GM13977 (cell line): ENCODE measurements at regions not wholly inside any gene's neighbourhood (a gene's known extent, or its start where the extent isn't known, plus 50 kb on each side); places are given as distances from the start of the nearest gene placed in this dataset.

Experiments
- DNase-seq: peaks from one replicate; pipeline ENCODE4 v3.0.0; 2012; ENCODE audit warnings: low spot score
- in situ Hi-C: fragments of 300-500 bp; cut with MboI; formaldehyde crosslinking; loops from one replicate; pipeline ENCODE4 v1.12.0; 2022; ENCODE audit warnings: low sequenced_read_pairs, low pct_unique_long_range_greater_than_20kb, mixed read lengths, inconsistent platforms; ENCODE audit not compliant: unreplicated experiment
- TF ChIP-seq, protein P1 (sequence below): IDR thresholded peaks from 2 replicates; pipeline ENCODE4 v1.5.1; 2012; ENCODE audit warnings: mild to moderate bottlenecking, control low read depth; ENCODE audit not compliant: insufficient read depth; ENCODE audit errors: extremely low read depth, missing control alignments

DNA sequence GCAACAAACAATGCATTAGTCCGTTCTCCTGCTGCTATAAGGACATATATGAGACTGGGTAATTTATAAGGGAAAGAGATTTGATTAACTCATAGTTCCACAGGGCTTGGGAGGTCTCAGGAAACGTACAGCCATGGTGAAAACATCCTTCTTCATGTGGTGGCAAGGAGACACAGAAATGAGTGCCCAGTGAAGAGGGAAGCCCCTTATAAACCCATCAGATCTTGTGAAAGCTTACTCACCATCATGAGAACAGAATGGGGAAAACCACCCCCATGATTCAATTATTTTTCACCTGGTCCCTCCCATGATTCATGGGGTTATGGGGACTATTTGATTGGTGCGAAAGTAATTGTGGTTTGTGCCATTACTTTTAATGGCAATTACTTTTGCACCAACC, 655.8 kb upstream of the SEMA6A start:
- no peak for DNase-seq
- TF ChIP-seq, protein P1, sequence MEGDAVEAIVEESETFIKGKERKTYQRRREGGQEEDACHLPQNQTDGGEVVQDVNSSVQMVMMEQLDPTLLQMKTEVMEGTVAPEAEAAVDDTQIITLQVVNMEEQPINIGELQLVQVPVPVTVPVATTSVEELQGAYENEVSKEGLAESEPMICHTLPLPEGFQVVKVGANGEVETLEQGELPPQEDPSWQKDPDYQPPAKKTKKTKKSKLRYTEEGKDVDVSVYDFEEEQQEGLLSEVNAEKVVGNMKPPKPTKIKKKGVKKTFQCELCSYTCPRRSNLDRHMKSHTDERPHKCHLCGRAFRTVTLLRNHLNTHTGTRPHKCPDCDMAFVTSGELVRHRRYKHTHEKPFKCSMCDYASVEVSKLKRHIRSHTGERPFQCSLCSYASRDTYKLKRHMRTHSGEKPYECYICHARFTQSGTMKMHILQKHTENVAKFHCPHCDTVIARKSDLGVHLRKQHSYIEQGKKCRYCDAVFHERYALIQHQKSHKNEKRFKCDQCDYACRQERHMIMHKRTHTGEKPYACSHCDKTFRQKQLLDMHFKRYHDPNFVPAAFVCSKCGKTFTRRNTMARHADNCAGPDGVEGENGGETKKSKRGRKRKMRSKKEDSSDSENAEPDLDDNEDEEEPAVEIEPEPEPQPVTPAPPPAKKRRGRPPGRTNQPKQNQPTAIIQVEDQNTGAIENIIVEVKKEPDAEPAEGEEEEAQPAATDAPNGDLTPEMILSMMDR = no peak
- in situ Hi-C loops = no loop called here

DNA sequence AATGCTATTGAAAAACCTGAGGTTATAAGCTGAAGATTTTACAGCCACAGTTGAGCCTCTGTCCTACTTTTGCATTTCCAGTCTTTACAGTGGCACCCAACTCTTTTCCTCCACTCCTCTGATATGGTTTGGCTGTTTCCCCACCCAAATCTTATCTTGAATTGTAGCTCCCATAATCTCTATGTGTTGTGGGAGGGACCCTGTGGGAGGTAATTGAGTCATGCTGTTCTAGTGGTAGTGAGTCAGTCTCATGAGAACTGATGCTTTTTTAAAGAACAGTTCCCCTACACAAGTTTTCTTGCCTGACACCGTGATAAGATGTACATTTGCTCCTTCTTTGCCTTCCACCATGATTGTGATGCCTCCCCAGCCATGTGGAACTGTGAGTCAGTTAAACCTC, 646.1 kb upstream of the SEMA6A start:
- TF ChIP-seq, protein P1 = no peak
- in situ Hi-C loops = no loop called here
- no peak for DNase-seq

DNA sequence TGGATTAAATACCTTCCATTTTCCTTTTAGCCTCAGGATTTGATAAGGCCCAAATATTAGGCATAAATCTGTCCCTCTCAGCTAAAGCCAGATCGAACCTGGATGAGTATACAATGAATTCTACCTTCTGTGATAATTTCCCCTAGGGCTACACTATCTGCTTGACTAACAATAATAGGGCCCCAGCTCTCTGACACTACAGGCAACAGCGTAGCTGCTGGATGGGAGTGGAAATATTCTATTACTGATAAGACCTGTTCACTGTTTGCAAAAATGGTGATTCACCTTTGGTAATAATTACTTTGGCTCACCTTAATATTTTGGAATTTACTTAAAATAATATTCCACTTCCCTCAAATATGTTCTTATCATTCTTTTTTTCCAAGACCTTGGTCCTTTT, 644.2 kb upstream of the SEMA6A start:
- in situ Hi-C loops = no loop called here
- TF ChIP-seq, protein P1 = no peak

DNA sequence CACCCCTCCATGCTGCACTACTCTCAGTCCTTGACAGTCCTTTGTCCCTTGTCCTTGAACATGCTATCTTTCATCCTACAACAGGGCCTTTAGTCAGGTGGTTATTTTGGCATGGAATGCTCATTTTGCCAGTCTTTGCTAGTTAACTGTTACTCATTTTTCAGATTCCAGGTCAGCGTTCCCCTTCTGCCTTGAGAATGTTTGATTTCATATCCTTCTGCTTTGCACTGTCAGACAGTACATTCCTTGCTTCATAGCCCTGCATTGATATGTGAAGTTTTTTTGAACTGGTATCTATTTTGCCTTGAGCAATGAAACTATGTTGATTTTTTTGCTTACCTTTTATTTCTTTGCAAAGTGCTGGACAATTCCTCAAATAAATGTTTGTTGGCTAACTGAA, 638.2 kb upstream of the SEMA6A start:
- TF ChIP-seq, protein P1 = no peak
- DNase-seq = no peak
- in situ Hi-C loops = no loop called here

More for the DNA sequence above, 644.2 kb upstream of the SEMA6A start:
- DNase-seq = no peak

DNA sequence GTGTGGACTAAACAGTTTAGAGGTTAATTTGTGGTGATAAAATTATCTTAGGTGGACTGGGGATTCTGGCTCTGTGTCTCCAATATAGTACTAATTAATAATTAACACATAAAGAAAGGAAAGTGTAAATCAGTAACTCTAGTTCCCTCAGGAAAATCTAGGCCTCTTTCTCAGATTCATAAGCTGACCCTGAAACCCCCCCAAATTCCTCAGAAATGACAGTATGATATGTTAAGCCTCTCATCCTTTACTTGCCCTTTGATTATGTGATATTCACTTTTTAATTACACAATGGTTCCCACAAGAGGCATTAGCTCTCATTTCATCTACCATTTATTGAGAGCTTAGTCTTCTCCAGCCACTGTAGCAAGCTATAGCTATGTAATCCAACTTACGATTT, 636.2 kb upstream of the SEMA6A start:
- in situ Hi-C loops = no loop called here
- TF ChIP-seq, protein P1 = no peak
- DNase-seq = no peak

DNA sequence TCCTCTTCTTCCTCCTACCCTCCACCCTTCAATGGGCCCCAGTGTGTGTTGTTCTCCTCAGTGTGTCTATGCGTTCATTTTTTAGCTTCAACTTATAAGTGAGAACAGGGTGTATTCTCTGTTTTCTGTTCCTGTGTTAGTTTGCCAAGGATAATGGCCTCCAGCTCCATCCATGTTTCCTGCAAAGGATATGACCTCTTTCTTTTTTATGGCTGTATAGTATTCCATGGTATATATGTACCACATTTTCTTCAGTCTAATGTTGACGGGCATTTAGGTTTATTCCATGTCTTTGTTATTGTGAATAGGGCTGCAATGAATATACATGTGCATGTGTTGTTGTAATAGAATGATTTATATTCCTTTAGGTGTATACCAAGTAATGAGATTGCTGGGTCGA, 634.9 kb upstream of the SEMA6A start:
- DNase-seq = no peak
- TF ChIP-seq, protein P1 = no peak
- in situ Hi-C loops = no loop called here

DNA sequence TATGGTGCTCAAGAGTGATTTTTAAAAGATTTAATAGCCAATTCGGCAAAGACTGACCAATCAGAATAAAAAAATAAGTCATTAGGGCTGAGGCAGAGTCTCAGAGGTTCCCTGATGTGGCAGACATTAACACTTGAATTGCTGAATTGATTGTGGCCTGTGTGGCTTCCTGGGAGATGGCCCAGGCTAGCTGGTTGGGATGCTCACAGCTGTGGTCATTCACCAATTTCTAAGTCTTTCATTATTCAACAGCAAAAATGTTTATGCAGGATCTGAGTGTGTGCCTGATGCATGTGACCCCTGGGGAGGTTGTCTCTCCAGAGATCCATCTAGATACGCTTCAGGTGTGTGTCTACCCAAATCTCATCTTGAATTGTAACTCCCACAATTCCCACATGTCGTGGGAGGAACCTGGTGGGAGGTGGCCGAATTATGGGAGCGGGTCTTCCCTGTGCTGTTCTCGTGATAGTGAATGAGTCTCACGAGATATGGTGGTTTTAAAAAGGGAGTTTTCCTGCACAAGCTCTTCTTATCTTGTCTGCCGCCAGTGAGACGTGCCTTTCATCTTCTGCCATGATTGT, 632.6 kb upstream of the SEMA6A start:
- in situ Hi-C loops = no loop called here
- TF ChIP-seq, protein P1 = no peak
- no peak for DNase-seq
